PFSK-1 (cell line): ENCODE measurements at regions not wholly inside any gene's neighbourhood (a gene's known extent, or its start where the extent isn't known, plus 50 kb on each side); places are given as distances from the start of the nearest gene placed in this dataset.

Source experiments
- POLR2AphosphoS5 ChIP-seq: IDR thresholded peaks from 2 replicates; pipeline ENCODE4 v1.6.1; 2012; ENCODE audit warnings: low read depth, mild to moderate bottlenecking, control low read depth, low read length, moderate library complexity
- REST ChIP-seq, 2 experiments: IDR thresholded peaks; 2 replicates each; pipeline versions ENCODE4 v1.6.1 to v1.8.0; 2011 to 2012; ENCODE audit warnings: low read depth in 2 of 2, low read length in 2 of 2, control low read depth in 1 of 2, inconsistent platforms in 1 of 2, mild to moderate bottlenecking in 1 of 2, moderate library complexity in 1 of 2; ENCODE audit not compliant: insufficient read depth in 1 of 2
- TAF1 ChIP-seq: IDR thresholded peaks from 2 replicates; pipeline ENCODE4 v1.6.1; 2012; ENCODE audit warnings: low read length, control low read depth, borderline replicate concordance; ENCODE audit not compliant: insufficient read depth

- TF ChIP-seq TAF1: no peak
- TF ChIP-seq POLR2AphosphoS5: no peak
- no peak for TF ChIP-seq REST (IDR thresholded peaks at IDR 0.05; ENCODE audit: insufficient read depth in 1 of 2, low read depth in 2 of 2, low read length in 2 of 2)
Measured at GRCh38 chr6:140047321-140047720, 672.9 kb upstream of the CITED2 start.
